ENCODE measurements at regions not wholly inside any gene's neighbourhood (a gene's known extent, or its start where the extent isn't known, plus 50 kb on each side); places are given as distances from the start of the nearest gene placed in this dataset.

DNA sequence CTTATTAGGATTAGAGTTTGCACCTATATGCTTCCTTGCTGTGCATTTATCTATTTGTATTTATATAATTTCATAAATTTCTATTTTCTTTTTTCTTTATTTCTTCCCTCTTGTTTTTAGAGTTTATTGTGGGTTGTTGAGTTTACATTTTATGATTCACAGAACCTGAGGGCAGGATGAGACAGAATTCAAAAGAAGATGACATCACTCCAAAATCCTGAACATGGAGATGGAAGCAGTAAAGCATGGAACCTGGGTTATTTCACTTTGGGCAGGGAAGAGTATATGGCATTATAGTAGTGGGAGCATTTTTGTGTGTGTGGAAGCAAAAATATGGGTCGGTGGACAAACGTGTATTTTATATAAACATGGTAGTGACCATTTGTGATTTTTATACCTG, 157.5 kb downstream of the RFX6 start:
- no peak for TF ChIP-seq POLR2A (IDR thresholded peaks at IDR 0.05)
- TF ChIP-seq, protein P1, sequence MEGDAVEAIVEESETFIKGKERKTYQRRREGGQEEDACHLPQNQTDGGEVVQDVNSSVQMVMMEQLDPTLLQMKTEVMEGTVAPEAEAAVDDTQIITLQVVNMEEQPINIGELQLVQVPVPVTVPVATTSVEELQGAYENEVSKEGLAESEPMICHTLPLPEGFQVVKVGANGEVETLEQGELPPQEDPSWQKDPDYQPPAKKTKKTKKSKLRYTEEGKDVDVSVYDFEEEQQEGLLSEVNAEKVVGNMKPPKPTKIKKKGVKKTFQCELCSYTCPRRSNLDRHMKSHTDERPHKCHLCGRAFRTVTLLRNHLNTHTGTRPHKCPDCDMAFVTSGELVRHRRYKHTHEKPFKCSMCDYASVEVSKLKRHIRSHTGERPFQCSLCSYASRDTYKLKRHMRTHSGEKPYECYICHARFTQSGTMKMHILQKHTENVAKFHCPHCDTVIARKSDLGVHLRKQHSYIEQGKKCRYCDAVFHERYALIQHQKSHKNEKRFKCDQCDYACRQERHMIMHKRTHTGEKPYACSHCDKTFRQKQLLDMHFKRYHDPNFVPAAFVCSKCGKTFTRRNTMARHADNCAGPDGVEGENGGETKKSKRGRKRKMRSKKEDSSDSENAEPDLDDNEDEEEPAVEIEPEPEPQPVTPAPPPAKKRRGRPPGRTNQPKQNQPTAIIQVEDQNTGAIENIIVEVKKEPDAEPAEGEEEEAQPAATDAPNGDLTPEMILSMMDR (IDR thresholded peaks at IDR 0.05), result no peak
